ENCODE measurements at regions not wholly inside any gene's neighbourhood (a gene's known extent, or its start where the extent isn't known, plus 50 kb on each side); places are given as distances from the start of the nearest gene placed in this dataset.

GRCh38 chr1:5522531-5523145 lies 469.6 kb downstream of the NPHP4 start:
- no peak for DNase-seq (ENCODE audit: low spot score)

GRCh38 chr1:5519366-5520135 lies 472.7 kb downstream of the NPHP4 start:
- DNase-seq (ENCODE audit: low spot score): no peak

- DNase-seq (ENCODE audit: low spot score): no peak
These were observed 475.5 kb downstream of the NPHP4 start for GRCh38 chr1:5516756-5517155.

DNA sequence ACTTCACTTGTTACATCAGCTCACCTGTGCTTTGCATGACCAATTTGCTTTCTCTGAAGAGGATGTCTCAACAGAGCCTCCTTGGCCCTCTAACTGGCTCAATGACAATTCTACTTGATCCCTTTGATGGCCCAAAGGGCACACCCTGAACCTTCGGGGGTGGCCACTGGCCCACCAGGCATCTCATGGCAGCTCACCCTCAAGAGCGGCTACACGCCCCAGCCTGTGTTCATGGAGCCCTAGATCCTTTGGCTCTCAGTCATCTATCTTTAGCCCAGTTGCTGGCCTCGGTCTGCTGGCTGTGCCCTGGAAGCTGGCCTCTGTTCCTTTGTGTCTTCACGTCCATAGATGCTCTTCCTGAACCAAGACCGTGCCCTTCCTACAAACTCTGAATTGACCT lies 476.7 kb downstream of the NPHP4 start:
- no peak for DNase-seq (ENCODE audit: low spot score)

- DNase-seq (ENCODE audit: low spot score): peak; percentile 64
These were observed 477.6 kb downstream of the NPHP4 start for GRCh38 chr1:5514527-5515183.

DNA sequence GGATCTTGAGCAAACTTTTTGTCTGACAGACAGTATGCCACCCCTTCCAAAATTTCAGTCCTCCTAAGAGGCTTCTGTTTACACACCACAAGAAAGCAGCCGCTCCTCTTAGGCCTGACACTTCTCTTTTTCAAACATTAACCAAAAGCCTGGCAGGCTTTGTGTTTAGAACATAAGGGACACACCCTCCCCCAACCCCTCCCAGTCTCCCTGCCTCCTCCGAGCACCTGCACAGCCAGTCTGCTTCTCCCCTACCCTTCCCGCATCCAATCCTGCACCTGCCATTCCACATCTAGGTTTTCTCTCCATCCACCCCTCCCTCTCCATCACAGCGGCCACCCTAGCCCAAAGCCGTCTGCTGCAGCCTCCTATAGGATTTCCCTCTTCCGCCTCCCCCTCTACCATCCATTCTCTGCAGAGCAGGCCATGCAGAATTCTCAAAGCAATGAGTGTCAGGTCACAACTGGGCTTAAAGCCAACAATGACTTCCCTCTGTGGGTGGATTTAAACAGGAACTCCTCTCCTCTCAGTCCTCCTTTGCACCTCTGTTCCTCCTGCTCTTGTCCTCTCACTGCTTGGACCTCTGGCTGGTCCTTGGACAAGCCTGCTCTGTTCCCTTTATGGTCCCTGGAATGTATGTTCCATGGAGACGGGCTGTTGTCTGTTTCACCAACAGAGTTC lies 478.2 kb downstream of the NPHP4 start:
- DNase-seq (ENCODE audit: low spot score): no peak

DNA sequence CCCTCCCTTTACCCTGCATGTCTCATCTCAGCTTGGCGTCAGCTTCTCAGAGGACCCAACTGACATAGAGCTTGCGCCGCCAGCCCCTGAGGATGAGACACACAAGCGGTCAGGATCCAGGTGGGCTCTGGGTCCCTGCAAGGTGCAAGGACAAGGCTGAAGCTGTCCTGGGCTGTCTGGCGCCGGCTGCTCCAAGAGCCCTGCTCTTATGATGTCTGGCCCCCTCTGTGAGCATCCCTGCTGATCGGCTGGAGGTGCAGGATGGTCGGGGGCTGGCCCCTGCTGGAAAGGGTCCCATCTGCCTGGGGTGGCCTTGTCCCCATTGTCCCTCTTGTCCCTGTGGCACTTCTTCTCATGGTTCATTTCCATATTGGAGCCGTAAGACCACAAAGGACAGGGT lies 479.0 kb downstream of the NPHP4 start:
- DNase-seq (ENCODE audit: low spot score): no peak

GRCh38 chr1:5511381-5512097 lies 480.7 kb downstream of the NPHP4 start:
- DNase-seq (ENCODE audit: low spot score): no peak

GRCh38 chr1:5509664-5510452 lies 482.4 kb downstream of the NPHP4 start:
- DNase-seq (ENCODE audit: low spot score): peak; percentile 60

DNA sequence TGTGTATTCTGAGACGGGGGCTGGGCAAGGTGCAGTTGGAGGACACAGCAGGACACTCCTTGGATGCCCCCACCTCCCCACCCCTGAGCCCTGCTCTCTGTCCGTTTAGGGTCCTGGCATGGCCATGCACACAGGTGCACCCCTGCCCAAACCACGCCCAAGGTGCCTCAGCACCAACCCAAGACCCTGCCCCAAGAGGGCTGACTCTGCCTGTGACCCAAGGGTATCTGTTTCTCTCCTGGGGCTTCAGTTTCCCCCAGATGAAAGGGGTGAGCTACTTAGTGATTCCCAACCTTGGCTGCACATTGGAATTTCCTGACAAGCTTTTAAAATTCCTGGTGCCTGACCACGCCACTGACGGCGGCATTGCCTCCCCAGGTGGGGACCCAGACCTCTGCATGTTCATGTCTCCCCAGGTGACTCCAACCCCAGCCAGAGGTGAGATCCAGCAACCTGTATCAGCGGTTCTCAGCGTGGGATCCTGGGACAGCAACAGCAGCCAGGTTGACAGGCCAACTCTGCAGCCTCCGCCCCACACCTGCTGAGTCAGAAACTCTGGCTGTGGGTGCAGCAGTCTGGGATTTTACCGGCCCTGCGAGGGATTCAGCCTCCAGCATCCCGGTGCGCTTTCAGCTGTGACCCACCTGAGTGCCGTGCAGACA lies 483.4 kb downstream of the NPHP4 start:
- no peak for DNase-seq (ENCODE audit: low spot score)

- no peak for DNase-seq (ENCODE audit: low spot score)
These were observed 484.9 kb downstream of the NPHP4 start for GRCh38 chr1:5507340-5507739.

DNA sequence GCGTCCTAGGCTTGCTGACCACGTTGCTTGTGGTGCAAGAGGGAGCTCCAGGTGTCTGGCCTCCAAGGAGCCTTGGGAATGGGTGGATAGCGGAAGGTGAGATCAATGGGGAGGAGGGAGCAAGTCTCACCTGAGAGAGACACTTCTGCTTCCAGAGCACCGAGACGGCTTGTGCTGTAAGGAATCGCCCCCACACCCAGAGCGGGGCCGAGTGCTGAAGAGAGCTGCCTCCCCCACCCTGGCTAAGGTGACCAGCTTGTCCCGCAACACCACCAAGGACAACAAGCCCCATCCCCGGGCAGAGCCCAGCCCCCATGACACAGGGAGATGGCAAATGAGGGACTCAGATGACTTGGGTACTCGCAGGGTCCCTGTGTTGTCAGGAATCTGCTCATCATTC lies 485.6 kb downstream of the NPHP4 start:
- DNase-seq (ENCODE audit: low spot score): no peak

- no peak for DNase-seq (ENCODE audit: low spot score)
These were observed 486.3 kb downstream of the NPHP4 start for GRCh38 chr1:5505944-5506343.

- DNase-seq (ENCODE audit: low spot score): no peak
These were observed 487.9 kb downstream of the NPHP4 start for GRCh38 chr1:5504364-5504740.

GRCh38 chr1:5503556-5504363 lies 488.5 kb downstream of the NPHP4 start:
- no peak for DNase-seq (ENCODE audit: low spot score)

GRCh38 chr1:5502311-5503194 lies 489.7 kb downstream of the NPHP4 start:
- DNase-seq (ENCODE audit: low spot score): no peak

GRCh38 chr1:5501206-5501930 lies 490.9 kb downstream of the NPHP4 start:
- DNase-seq (ENCODE audit: low spot score): no peak

DNA sequence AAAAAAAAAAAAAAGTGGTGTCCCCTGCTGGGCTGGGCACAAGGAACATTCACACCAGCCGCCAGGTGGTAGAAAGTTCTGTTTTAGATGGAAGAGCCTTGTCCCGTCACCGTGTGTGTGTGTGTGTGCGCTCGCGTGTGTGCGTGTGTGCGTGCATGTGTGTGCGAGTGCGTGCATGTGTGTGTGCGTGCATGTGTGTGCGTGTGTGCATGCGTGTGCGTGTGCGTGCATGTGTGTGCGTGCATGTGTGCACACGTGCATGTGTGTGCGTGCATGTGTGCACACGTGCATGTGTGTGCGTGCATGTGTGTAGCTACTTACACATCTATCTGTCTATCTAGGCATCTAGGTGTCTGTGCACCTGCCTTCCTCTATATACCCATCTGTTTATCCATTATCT lies 491.7 kb downstream of the NPHP4 start:
- no peak for DNase-seq (ENCODE audit: low spot score)

Data from activated CD4-positive, alpha-beta T cell treated with anti-CD3 and anti-CD28 coated beads, Interleukin-2, Interleukin-4, amounts not matched to agents 100 ng/mL and 50 ng/mL, durations not matched to agents 16 hours and 8 hours (primary cell).